ENCODE measurements at regions not wholly inside any gene's neighbourhood (a gene's known extent, or its start where the extent isn't known, plus 50 kb on each side); places are given as distances from the start of the nearest gene placed in this dataset.

DNA sequence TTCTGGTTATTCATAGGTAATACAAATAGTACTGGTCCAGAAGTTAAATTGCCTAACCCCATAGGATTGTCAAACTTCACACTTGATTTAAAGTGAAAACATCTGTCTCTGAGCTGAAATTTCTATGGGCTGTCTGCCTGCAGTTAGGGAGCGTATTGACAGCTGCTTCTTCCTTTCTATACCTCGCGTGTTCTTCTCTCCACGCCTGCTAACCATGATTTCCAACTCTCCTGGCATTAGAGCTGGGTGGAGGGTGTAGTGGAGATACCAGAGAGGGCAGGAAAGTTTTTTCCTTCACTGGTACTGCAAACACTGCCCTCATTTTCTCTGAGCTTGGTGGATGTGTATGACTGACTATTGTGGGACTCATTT is 429.0 kb upstream of the FBXO33 start:
- TF ChIP-seq, protein P1, sequence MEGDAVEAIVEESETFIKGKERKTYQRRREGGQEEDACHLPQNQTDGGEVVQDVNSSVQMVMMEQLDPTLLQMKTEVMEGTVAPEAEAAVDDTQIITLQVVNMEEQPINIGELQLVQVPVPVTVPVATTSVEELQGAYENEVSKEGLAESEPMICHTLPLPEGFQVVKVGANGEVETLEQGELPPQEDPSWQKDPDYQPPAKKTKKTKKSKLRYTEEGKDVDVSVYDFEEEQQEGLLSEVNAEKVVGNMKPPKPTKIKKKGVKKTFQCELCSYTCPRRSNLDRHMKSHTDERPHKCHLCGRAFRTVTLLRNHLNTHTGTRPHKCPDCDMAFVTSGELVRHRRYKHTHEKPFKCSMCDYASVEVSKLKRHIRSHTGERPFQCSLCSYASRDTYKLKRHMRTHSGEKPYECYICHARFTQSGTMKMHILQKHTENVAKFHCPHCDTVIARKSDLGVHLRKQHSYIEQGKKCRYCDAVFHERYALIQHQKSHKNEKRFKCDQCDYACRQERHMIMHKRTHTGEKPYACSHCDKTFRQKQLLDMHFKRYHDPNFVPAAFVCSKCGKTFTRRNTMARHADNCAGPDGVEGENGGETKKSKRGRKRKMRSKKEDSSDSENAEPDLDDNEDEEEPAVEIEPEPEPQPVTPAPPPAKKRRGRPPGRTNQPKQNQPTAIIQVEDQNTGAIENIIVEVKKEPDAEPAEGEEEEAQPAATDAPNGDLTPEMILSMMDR (IDR thresholded peaks at IDR 0.05; ENCODE audit: insufficient read depth, low read length, poor library complexity, severe bottlenecking) = no peak
- TF ChIP-seq EZH2phosphoT487 (conservative IDR thresholded peaks at IDR 0.05; ENCODE audit: low read length) = no peak
